ENCODE measurements at regions not wholly inside any gene's neighbourhood (a gene's known extent, or its start where the extent isn't known, plus 50 kb on each side); places are given as distances from the start of the nearest gene placed in this dataset.
"Not testable (repeated sequence)": the region's sequence is repeated elsewhere in the genome, so short reads cannot be mapped to it uniquely, and the experiment has no call there.

DNA sequence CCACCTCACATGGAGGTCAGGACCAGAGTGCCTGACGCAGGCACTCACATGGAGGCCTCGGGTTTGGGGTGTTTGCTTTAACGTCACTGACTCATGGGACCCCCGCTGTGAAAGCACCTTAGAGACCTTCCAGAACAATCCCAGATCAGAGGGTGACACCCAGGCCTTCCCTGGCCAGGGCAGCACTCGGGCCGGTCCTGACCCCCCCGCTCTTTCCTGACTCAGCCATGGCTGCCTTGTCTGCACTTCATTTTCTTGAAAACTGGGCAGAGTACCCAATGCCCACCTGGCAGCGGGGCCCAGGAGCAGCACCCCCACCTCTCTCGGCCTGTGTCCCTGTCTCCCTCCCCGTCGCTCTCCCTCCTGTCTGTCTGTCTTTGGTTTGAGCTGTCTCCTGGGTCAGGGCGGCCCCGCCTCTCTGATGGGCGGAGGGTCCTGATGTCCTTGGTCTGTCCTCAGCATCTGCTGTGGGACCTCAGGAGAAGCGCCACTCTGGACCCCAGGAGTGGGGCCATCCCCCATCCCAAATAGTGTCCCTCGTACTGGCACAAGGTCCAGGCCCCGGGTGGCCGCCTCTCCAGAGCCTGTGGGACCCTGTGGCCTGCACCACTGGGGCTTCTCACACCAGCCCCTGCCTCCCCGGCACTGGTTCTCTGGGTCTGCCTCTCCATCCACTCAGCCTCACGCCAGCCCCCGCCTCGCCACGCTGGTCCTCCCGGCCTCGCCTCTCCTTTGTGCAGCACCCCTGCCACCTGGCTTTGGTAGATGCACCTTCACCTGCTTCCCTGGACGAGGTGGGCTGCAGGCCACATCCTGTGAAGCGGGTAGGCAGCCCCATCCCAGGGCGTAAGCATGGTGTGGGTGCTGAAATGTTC is 55.9 kb upstream of the ZNF469 start:
- ATAC-seq (no peak), DNase-seq (ENCODE audit: low spot score in 2 of 2) (no peak)
- H3K4me1 Mint-ChIP-seq = no peaks in the 10 kb centered on the region
- no peaks in the 10 kb centered on the region for H3K36me3 Mint-ChIP-seq
- H3K27ac Mint-ChIP-seq = peak overlapping the region; percentile 36
- H3K9me3 Mint-ChIP-seq = no peaks in the 10 kb centered on the region
- no peak overlapping the region for H3K4me3 Mint-ChIP-seq

DNA sequence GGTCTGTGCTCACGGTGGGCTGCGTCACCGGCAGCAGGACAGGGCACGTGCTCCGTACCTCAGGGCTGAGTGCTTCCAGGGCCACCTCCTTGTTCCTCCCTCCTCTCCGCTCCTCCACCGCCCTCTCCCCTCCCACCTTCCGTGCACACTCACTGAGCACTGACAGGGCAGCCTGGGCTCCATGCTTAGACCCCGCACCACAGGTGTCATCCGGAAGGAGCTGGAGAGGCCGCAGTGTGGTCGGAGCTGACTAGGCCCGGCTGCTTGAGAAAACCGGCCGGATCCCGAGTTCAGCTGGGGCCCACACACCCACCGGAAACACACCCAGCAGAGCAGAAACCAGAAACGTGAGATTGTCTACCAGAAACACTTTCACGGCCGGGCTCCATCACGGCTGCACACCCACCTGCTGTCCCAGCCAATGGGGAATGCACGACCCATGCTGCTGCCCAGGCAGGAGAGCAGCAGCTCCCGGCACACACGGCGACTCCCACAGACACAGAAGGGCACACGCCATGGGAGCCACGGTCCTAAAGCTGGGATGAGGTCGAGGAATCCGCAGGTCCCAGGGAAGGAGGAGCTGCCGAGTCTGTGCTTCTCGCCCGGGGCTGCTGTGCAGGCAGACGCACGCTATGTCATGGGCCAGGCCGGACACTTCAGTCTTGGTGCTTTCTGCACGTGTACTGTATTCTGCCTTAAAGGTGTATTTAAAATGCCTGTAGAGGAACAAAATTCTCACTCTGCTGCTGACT is 55.0 kb upstream of the ZNF469 start:
- Mint-ChIP-seq H3K27ac (peak overlapping the region; percentile 36), H3K4me3 (no peak overlapping the region), H3K36me3 (no peaks in the 10 kb centered on the region), H3K9me3 (no peaks in the 10 kb centered on the region), H3K4me1 (no peaks in the 10 kb centered on the region)
- ATAC-seq = no peak
- DNase-seq (ENCODE audit: low spot score in 2 of 2) = no peak

DNA sequence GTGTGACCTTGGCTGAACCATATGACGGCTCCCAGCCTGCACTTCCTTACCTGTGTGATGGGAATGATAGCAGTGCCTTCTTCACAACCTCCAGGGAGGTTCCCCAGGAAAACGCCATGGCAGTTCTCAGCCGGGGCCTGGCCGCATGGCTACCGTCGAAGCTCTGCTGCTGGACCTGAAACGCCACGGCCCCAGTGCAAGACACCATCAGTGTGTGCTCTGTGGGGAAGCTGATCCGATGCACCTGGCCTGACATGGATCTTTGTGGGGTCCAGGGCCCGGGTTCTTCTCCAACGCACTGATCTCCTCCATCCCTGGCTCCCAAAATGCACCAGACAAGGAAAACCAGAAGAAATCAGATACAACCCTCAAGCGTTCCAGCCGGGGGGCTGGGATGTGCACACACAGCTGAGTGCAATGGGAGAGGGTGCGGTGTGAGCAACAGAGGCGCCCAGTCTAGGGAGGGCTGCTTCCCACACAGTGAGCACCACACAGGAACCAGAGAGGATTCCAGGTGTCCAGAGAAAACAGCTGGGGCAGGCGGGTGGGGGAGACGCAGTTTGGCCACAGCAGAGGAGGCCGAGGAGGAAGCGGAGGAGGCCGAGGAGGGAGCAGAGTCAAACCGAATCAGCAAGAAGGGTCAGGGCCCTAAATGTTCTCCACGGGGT is 54.3 kb upstream of the ZNF469 start:
- Mint-ChIP-seq H3K27ac (no peak overlapping the region), H3K9me3 (no peaks in the 10 kb centered on the region), H3K4me3 (no peak overlapping the region), H3K36me3 (no peaks in the 10 kb centered on the region), H3K4me1 (peaks cover 2% of the 10 kb centered on the region)
- DNase-seq (ENCODE audit: low spot score in 2 of 2) = no peak
- no peak for ATAC-seq

DNA sequence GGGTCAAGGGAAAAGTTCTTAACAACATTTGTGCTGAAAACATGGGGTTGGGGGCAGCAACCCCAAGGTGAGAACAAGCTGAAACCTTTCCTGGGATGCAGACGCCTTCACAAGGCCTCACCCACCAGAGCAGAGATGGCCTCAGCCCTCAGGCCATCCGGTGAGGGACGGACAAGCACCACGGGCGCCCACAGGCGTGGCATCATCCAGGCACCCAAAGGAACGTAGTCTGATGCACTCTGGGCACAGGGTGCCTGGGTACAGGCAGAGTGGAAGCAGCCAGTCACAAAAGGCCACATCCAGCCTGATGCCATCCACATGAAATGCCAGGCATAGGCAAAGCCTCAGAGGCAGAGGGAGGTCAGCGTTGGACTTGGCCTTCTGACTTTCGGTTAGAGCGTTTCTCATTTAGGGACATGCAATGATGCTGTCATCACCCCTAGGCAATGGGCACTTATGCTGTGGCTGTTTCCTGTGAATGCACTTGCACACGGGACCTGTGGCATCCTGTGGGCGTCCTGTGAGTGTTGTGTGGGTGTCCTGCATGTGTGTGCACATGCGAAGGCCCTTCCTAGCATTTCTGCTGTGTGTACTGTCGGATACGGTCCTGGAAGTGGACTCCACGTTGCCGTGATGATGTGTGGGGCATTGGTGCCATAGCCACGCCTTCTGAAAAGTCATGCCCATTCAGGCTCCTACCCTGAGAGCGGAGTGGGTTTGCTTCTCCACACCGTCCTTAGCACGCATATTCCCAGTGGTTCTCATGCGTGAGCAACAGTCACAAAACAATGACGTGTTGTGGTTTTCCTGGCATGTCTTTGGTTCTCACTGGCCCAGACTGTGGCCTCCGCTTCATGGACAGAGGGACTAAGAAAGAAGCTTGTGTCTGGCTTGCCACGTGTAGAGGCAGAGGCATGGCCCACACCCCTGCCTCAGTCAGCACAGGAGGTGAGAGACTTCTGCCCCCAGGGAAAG is 52.7 kb upstream of the ZNF469 start:
- Mint-ChIP-seq H3K4me1 (peaks cover 9% of the 10 kb centered on the region), H3K27ac (no peak overlapping the region)
- DNase-seq (ENCODE audit: low spot score in 2 of 2) = no peak

DNA sequence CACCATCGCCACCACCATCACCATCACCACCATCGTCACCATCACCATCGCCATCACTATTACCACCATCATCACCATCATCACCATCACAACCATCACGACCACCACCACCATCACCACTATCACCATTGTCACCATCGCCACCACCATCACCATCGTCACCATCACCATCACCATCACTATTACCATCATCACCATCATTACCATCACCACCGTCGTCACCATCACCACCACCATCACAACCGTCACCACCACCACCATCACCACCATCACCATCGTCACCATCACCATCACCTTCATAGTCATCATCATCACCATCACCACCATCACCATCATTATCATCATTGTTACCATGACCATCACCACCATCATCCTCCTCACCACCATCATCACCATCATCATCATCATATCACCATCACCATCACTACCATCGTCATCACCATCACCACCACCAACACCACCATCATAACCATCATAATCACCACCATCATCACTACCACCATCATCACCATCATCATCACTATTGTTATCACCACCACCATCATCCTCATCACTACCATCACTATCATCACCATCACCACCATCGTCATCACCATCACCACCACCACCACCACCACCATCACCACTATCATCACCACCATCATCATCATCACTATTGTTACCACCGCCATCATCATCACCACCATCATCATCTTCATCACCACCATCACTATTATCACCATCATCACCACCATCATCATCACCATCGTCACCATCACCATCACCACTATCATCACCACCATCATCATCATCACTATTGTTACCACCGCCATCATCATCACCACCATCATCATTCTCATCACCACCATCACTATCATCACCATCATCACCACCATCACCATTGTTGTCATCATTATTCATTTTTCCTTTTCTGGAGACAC is 51.5 kb upstream of the ZNF469 start:
- Mint-ChIP-seq H3K9me3 (no peaks in the 10 kb centered on the region), H3K4me3 (no peak overlapping the region), H3K36me3 (no peaks in the 10 kb centered on the region), H3K27ac (no peak overlapping the region), H3K4me1 (peaks cover 9% of the 10 kb centered on the region)
- ATAC-seq (no peak), DNase-seq (ENCODE audit: low spot score in 2 of 2) (no peak)

More for the DNA sequence above, 52.7 kb upstream of the ZNF469 start:
- H3K9me3 Mint-ChIP-seq = no peaks in the 10 kb centered on the region
- ATAC-seq = no peak
- H3K4me3 Mint-ChIP-seq = no peak overlapping the region
- no peaks in the 10 kb centered on the region for H3K36me3 Mint-ChIP-seq

DNA sequence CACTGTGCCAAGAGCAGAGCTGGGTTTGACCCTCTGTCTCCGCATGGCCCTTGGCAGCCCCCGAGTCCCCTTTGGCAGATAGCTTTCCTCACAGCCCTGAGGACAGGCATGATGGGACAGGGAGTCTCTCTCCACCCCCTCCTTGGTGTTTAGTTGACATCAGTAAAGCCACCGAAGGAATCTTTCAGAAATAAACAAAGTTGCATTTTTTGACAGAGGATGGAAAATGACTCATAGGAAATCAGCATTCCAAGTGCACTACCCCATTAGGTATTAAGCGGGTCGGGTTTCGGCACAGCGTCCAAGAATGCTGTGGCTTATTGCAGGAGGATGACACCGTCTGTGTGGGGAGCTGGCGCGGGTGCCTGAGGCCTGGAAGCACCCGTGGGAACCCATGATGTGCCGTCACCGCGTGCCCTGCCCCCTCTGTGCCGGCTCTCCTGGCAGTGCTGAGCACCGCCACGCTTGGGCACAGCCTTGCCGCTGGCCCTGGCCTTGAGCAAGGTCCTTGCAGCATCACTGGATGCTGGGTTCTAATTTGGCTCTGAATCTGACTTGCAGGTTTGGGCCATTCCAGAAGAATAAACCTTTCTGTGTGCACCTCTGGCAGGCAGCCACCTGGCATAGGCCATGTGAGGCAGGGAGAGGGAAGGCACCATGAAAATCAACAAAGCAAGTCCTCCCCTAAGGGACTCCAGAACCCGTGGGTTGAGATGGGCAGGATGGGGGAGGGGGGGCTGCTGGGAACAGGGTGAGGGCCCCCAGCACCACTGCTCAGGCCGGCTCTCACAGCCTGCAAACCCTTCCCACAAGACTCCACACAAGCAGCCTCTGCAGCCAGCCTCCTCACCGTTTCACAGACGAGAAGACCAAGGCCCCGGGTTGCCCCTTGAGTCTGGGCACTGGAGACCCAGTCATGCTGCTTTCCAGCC is 50.5 kb upstream of the ZNF469 start:
- Mint-ChIP-seq H3K4me1 (peaks cover 9% of the 10 kb centered on the region), H3K27ac (no peak overlapping the region), H3K36me3 (no peaks in the 10 kb centered on the region), H3K4me3 (no peak overlapping the region), H3K9me3 (no peaks in the 10 kb centered on the region)
- ATAC-seq (no peak), DNase-seq (ENCODE audit: low spot score in 2 of 2) (no peak)

DNA sequence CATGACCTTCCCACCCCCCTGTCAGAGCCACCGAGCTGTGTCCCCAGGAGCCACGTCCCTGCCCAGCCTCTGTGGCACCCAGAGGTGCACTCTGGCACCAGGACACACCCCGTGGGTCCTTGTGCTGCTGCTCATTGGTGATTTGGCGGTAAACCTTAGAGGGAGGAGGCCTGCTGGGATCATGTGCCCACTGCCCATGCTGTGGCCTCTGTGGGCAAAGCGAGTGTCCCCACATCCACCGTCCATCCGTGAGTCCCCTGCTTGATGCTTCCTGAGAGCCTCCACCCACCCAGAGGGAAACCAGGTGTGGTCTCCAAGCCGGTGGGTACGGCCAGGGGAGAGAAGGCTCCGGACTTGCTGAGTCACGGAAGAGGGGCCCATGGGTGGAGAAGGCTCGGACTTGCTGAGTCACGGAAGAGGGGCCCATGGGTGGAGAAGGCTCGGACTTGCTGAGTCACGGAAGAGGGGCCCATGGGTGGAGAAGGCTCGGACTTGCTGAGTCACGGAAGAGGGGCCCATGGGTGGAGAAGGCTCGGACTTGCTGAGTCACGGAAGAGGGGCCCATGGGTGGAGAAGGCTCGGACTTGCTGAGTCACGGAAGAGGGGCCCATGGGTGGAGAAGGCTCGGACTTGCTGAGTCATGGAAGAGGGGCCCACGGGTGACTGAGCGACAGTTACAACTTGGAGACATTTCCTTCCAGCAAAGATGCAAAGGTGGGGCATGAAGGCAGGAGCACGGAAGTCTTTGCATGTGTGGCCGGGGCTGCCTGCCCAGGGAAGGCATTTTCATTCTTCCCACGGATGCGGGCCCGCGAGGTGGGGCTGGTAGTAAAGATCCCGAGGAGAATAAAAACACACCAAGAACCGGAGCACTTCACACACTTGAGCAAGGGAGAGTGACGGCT is 49.6 kb upstream of the ZNF469 start:
- not testable (repeated sequence) for H3K9me3 Mint-ChIP-seq; H3K4me1 Mint-ChIP-seq; DNase-seq (ENCODE audit: low spot score in 2 of 2); H3K36me3 Mint-ChIP-seq
- Mint-ChIP-seq H3K27ac (peak overlapping the region; percentile 1), H3K4me3 (peak overlapping the region; percentile 36)
- peak; percentile 24 for ATAC-seq
